Lung (tissue), 11 donors: ENCODE measurements at regions not wholly inside any gene's neighbourhood (a gene's known extent, or its start where the extent isn't known, plus 50 kb on each side); places are given as distances from the start of the nearest gene placed in this dataset.
A peak's percentile ranks its signal among the peaks of the same experiment; 100 is the strongest.

ENCODE experiments used
- ATAC-seq: fragments of 200-7000 bp; cut with Tn5 transposase; one replicate; pipeline ENCODE4 v1.9.1; 2020; ENCODE audit warnings: moderate number of reproducible peaks; ENCODE audit not compliant: insufficient read depth, low FRiP score
- DNase-seq, 3 donors: peaks; one replicate each; pipeline ENCODE4 v3.0.0-alpha.2; 2013 to 2017
- H3K27ac ChIP-seq, 2 donors: one replicate each; pipeline ENCODE4 v1.5.1; 2013; ENCODE audit warnings: mild to moderate bottlenecking in 2 of 2, moderate library complexity in 2 of 2, control low read depth in 1 of 2, inconsistent platforms in 1 of 2, low read depth in 1 of 2, low read length in 1 of 2
- H3K27me3 ChIP-seq, 3 donors: one replicate each; pipeline ENCODE4 v1.5.1; 2013; ENCODE audit warnings: low read length in 2 of 3; ENCODE audit not compliant: control insufficient read depth in 3 of 3, insufficient read depth in 3 of 3
- H3K36me3 ChIP-seq, 4 donors: one replicate each; pipeline ENCODE4 v1.5.1; 2013; ENCODE audit warnings: low read length in 4 of 4, mild to moderate bottlenecking in 1 of 4, moderate library complexity in 1 of 4; ENCODE audit not compliant: control insufficient read depth in 4 of 4, insufficient read depth in 4 of 4
- H3K4me1 ChIP-seq, 5 donors: one replicate each; pipeline ENCODE4 v1.5.1; 2013; ENCODE audit warnings: low read length in 5 of 5, mild to moderate bottlenecking in 2 of 5, moderate library complexity in 1 of 5; ENCODE audit not compliant: control insufficient read depth in 5 of 5, insufficient read depth in 5 of 5
- H3K4me3 ChIP-seq: one replicate; pipeline ENCODE4 v1.5.1; 2013; ENCODE audit warnings: mild to moderate bottlenecking, control low read depth, moderate library complexity
- H3K9ac ChIP-seq, 2 donors: one replicate each; pipeline ENCODE4 v1.5.1; 2013; ENCODE audit warnings: low read length in 2 of 2, control low read depth in 1 of 2; ENCODE audit not compliant: insufficient read depth in 1 of 2
- H3K9me3 ChIP-seq, 4 donors: one replicate each; pipeline ENCODE4 v1.5.1; 2013; ENCODE audit warnings: low read length in 3 of 4, mild to moderate bottlenecking in 1 of 4, moderate library complexity in 1 of 4; ENCODE audit not compliant: control insufficient read depth in 4 of 4, insufficient read depth in 3 of 4
- CTCF ChIP-seq: IDR thresholded peaks from 2 replicates; pipeline ENCODE4 v1.5.1; 2012; ENCODE audit warnings: mild to moderate bottlenecking; ENCODE audit errors: control extremely low read depth, extremely low read depth
- WGBS, 2 donors: extraction: QIAGEN DNeasy Blood & Tissue Kit; methylation state at CpG; one replicate each; pipeline ENCODE4 v1.1.7; 2013; 5-methylcytosine and 5-hydroxymethylcytosine counted together
- donor health status: control.
- donor health status: control.
- donor health status: Bipolar disorder and iron deficiency.
- donor health status: healthy.
- donor health status: DM: yes; HTN: yes; CAD: no.

- TF ChIP-seq CTCF, result no peak
- Histone ChIP-seq H3K27me3 (no peaks in the 10 kb centered on the region), H3K9ac (no peak overlapping the region), H3K4me3 (no peak overlapping the region), H3K9me3 (no peaks in the 10 kb centered on the region), H3K4me1 (peaks cover 0 to 5% (median 0%) of the 10 kb centered on the region in 5 donors), H3K27ac (no peak overlapping the region), H3K36me3 (no peaks in the 10 kb centered on the region)
- no peak for DNase-seq
- WGBS, 2 donors, result 68 to 74% methylated on average over 3 of the region's 3 CpGs
- ATAC-seq, result no peak
Measured at GRCh38 chr14:22052795-22053194, 379.2 kb upstream of the OR4E1 start.

GRCh38 chr14:22047115-22047514 lies 373.5 kb upstream of the OR4E1 start:
- peaks cover 0 to 5% (median 0%) of the 10 kb centered on the region in 5 donors for H3K4me1 ChIP-seq
- H3K27ac ChIP-seq, result no peak overlapping the region
- no peak for TF ChIP-seq CTCF
- H3K9ac ChIP-seq, result no peak overlapping the region
- H3K27me3 ChIP-seq, result no peaks in the 10 kb centered on the region
- ATAC-seq, result no peak
- no peak overlapping the region for H3K4me3 ChIP-seq
- H3K36me3 ChIP-seq, result no peaks in the 10 kb centered on the region
- 25 to 29% methylated on average over 3 of the region's 3 CpGs for WGBS, 2 donors
- H3K9me3 ChIP-seq, result no peaks in the 10 kb centered on the region
- DNase-seq, result peak in 2 of 3 donors; percentile 22 to 72

- 60 to 71% methylated on average over 3 of the region's 3 CpGs for WGBS, 2 donors
- no peak overlapping the region for H3K4me3 ChIP-seq
- H3K27ac ChIP-seq, result no peak overlapping the region
- DNase-seq (no peak), ATAC-seq (no peak)
- no peaks in the 10 kb centered on the region for H3K27me3 ChIP-seq
- H3K9ac ChIP-seq, result no peak overlapping the region
- TF ChIP-seq CTCF, result no peak
- no peaks in the 10 kb centered on the region for H3K36me3 ChIP-seq
- H3K4me1 ChIP-seq, result no peaks in the 10 kb centered on the region
- no peaks in the 10 kb centered on the region for H3K9me3 ChIP-seq
Measured at GRCh38 chr14:22046063-22046462, 372.4 kb upstream of the OR4E1 start.

- ATAC-seq (no peak), DNase-seq (no peak)
- no peak for TF ChIP-seq CTCF
- Histone ChIP-seq H3K9ac (no peak overlapping the region), H3K9me3 (no peaks in the 10 kb centered on the region), H3K36me3 (no peaks in the 10 kb centered on the region), H3K27ac (no peak overlapping the region), H3K4me3 (no peak overlapping the region), H3K4me1 (no peaks in the 10 kb centered on the region), H3K27me3 (no peaks in the 10 kb centered on the region)
- WGBS, 2 donors, result 76 to 80% methylated on average over 5 of the region's 5 CpGs
Measured at GRCh38 chr14:22044193-22044592, 370.6 kb upstream of the OR4E1 start.
